HG02885 (cell line): ENCODE measurements at regions not wholly inside any gene's neighbourhood (a gene's known extent, or its start where the extent isn't known, plus 50 kb on each side); places are given as distances from the start of the nearest gene placed in this dataset.
"Not testable (repeated sequence)": the region's sequence is repeated elsewhere in the genome, so short reads cannot be mapped to it uniquely, and the experiment has no call there.

Experiments used
- ATAC-seq: cut with Tn5 transposase; IDR thresholded peaks from one replicate; pipeline ENCODE4 v1.9.1; 2021; ENCODE audit warnings: mild to moderate bottlenecking; ENCODE audit not compliant: unreplicated experiment, poor library complexity

DNA sequence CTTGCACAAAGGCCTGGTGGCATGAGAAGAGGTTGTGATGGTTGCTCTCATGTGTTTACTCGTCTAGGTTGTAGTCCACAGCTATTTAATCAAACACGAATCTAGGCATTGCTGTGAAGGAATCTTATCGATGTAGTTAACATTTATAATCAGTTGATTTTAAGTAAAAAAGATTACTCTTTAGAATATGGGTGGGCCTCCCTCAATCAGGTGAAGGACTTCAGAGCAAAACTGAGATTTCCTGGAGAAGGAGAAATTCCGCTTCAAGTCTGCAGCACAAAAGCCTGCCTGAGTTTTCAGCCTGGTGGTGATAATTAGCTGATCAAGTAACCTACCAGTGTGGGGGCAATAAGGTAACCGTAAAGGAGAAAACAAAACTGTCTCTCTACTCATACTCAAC, 523.6 kb downstream of the GRIN2A start:
- no peak for ATAC-seq

DNA sequence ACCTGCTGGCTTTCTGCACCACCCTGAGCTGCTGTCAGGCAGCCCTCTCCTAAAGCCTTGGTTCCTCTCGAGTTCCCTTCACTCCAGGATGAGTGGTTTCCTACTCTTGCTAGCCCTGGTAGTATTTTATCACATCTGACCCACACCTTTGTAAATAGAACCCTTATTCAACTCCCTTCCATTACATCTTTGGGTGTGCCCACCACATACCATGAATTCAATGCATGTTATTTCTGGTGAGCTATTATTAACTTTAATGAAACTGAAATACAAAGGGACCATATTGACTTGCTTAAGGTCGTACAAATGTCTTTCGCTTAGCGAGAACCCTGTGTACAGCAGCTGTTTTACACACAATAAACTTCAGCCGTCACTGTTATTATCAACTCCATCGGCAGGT, 521.3 kb downstream of the GRIN2A start:
- no peak for ATAC-seq

DNA sequence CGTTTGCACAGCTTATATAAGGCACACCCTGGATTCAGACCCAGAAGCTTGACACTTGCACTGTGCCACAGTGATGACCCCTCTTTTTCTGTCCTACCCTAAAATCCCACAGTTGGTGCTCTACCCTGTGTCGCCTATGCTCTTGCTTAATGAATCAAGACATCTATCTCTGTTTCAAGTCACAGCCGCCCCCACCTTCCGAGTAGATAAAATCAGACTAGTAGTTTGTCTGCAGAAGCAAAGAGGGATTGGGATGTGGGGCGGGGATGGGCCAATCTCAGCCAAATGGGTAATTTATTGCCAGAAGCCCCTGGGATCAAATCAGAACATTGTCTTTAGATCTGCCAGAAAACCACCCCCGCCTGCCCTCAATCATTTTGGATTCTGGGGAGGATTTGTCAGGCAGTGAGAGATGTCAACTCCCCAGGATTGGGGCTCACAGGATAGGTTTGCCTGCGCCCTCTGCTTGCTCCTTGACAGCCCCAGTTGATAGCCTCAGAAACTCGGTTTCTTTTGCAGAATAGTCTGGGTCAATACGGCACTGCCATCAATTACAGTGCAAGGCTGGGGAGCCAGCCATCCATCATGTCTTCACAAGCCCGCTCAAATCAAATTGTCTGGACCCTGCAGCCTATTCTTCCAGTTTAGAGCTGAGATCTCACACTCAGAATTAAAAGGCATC, 520.8 kb downstream of the GRIN2A start:
- ATAC-seq: no peak

DNA sequence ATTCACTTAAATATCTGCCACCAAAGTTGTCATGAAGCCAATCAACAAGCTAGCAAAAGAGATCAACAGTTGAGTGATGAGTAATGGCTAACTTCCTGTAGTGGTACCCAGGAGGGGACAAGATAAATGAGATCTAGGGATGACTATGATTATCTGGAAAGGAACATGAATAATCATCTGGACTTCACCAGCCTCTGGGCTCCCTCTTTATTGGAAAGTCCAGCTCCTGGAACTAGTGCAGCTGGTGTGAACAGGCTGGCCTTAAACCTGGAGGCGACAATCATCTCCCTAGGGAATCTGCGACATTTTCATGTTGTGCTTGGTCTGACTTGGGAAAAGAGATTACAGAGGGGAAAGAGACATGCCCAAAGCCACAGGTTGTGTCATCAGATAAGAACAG, 518.6 kb downstream of the GRIN2A start:
- no peak for ATAC-seq

DNA sequence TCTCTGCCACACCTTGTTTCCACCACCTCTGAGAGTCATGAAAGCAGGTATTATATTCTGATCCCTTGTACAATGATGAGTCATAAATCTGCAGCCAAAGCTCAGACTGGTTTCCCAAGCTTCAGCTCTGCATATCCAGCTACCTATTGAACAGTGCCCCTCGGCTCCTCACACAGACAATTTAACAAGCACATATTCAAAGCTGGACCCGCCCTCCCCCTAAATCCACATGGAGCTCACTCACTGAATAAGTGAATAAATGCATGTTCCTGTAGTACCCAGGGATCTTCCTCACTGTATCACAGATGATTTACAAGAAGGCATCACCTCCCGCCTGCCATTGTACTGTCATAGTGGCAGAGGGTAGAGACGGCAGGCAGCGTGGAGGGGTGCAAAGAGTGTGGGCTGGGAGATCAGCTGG, 516.4 kb downstream of the GRIN2A start:
- no peak for ATAC-seq

DNA sequence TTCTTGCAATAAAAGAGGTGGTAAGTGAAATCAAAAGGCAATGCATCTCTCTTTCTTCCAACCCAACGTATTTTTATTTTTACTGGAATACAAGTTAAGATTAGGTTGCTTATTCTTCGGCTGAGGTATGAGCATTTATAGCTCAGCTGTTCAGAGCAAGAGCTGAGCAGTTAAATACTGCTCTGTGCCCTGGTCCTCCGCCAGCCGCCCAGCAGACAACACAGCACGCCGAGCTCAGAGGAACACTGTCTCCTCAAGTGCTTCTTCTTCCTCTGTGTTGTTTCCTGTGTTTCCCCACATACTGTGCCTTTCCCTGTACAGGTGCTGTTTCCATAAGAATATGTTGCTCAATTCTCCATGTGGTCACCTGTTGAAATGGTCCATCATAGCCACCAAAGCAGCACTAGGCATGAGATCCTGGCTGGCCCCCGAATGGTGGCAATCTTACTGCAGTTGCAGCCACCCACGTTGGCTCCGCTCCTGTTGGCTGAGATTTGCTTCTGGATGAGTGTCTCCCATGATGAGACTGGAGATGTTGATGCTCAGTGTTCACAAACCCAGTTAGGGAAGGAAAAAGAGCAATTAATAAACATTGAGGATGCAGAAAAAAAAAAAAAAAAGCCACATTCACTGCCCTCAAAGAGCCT, 515.3 kb downstream of the GRIN2A start:
- no peak for ATAC-seq

DNA sequence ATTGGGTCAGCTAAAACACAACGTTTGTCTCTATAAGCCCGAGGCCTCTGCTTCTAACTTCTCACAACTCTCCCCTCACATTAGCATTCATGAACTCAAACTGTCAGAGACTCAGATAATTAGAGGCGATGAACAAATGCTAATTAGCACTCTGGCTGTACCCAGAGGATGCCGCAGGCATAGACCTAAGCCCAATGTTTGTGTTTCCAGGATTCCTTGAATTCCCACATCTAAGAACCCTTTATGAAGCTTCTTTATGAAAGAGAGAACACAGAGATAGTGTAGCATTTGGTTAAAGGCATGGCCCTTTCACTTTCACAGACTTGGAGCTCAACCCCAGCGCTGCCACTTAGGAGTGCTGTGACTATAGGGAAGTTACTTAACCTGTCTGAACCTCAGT, 512.2 kb downstream of the GRIN2A start:
- ATAC-seq: no peak

DNA sequence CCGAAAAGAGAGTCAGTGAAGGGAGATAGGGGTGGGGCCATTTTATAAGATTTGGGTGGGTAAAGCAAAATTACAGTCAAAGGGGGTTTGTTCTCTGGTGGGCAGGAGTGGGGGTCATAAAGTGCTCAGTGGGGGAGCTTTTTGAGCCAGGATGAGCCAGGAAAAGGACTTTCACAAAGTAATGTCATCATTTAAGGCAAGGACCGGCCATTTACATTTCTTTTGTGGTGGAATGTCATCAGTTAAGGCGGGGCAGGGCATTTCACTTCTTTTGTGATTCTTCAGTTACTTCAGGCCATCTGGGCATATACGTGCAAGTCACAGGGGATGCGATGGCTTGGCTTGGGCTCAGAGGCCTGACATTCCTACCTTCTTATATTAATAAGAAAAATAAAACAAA, 511.6 kb downstream of the GRIN2A start:
- ATAC-seq: not testable (repeated sequence)

DNA sequence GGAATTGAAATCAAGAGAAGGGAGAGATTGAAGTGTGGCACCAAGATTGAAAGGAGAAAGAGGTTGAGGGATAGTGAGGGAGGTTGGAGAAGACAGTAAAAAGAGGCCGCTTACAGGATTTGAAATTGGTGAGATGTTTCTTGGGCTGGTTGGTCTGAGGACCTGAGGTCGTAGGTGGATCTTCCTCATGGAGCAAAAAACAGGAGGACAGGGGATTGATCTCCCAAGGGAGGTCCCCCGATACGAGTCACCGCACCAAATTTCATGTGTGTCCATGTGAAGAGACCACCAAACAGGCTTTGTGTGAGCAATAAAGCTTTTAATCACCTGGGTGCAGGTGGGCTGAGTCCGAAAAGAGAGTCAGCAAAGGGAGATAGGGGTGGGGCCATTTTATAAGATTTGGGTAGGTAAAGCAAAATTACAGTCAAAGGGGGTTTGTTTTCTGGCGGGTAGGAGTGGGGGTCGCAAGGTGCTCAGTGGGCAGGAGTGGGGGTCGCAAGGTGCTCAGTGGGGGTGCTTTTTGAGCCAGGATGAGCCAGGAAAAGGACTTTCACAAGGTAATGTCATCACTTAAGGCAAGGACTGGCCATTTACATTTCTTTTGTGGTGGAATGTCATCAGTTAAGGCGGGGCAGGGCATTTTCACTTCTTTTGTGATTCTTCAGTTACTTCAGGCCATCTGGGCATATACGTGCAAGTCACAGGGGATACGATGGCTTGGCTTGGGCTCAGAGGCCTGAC, 505.5 kb downstream of the GRIN2A start:
- ATAC-seq: not testable (repeated sequence)

DNA sequence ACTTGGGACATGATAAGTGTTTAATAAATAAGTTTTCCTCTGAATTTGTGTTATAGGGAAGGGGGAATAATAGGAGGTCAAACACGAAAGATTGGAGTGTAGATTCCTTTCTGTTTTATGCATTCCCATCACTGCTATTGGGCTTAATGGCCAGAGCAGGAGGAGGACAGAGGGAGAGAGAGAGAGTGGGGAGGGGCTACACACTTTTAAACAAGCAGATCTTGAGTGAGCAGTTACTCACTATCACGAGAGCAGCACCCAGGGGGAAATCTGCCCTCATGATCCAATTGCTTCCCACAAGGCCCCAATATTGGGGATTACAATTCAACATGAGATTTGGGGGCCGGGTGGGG, 505.0 kb downstream of the GRIN2A start:
- ATAC-seq: no peak

DNA sequence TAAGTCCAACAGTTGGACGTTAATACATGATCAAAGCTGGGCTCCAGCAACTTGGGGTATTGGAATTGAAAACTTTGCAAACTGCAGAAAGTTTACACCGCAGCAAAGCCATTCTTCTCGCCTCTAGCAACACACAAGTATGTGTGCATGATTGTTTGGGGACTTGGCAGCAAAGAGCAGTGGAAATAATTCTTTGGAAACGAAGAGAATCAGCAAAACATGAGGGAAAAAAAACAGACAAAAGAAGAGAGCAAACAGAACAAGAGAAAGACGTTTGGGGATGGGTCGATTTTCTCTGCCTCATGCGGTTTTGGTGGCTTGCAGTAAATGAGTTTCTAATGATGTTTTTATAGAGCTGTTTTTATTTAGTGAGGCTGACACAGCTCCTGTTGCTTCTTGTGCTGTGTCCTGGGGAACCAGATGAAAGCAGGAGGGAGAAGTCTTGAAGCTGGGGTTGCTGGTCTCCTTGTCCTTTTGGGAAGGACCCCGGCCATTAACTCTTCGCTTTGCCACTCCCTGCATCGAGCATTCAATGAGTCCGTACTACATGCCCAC, 502.9 kb downstream of the GRIN2A start:
- no peak for ATAC-seq

DNA sequence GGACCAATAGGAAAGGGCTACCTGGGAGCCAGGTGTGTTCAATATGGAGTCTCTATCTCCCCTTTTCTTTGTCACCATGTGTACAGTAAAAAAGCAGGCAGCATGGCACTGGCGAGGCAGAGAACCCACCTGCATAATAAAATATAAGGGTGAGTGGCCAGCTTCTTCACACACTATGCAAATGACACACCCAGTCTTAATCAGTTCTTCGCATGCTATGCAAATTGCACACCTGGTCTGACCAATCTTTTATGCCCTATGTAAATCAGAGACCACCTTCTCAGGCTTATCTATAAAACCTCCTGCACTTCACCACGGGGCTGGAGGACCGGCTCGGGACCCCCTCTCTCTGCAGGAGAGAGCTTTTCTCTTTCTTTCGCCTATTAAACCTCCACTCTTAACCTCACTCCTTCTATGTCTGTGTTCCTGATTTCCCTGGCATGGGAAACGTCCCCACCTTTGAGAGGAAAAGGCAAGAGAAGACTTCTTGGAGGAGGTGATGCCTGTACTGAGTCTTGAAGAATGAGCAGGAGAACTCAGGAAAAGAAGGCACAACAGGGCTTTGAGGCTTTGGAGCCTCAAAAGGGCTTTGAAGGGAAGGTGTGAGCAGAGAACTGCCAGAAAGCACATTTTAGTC, 502.1 kb downstream of the GRIN2A start:
- ATAC-seq: no peak

DNA sequence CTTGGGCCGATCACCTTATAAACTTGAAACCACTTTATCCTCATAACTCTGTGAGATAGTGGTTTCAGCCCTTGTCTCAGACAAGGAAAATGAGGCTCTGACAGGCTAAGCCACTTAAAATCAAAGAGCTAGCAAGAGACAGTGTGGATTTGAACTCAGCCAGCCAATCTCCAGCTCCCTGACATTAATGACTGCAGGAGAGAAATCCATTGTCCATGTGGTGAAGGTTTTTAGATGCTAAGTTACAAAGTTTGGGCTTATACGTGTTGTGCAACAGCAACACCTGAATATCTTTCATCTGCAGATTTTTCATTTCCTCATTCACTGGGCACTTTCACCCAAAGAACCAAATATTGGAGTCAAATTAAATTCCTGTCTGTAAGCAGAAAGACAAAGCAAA, 501.3 kb downstream of the GRIN2A start:
- no peak for ATAC-seq

DNA sequence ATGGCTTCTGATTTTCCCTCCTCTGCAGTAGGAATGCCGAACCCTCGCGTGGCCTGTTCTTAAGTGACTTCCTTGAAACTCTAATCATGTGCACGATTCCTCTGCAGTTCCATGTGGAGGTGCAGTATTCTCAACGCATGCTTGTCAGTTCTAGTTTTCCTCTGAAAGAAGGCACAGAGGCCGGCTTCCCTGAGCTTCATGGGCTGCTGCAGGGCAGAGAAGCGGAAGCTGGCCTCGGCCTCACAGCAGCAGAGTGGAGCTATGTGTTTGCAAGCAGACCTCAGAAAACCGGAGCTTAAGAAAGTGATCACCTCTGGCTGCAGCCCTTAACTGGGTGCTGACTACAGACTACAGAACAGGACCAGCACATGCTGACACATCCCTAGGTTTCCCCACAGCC, 500.7 kb downstream of the GRIN2A start:
- no peak for ATAC-seq

DNA sequence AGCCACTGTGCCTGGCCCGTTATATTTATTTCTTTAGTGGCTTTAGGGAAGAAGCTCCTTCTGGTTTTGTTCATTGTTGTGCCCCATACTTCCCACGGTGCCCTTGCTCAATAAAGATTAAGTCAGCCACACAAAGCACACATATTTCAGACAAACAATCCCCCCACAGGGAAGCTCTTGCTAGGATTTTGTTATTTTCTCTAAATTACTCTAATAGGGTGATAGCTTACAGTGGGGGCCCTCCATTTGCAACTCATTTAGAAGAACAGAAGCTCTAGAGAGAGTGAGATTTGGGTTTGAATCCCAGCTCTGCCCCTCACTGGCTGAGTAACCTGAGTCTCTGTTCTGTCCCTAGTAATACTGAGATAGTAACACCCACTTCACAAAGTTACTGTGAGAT, 499.9 kb downstream of the GRIN2A start:
- no peak for ATAC-seq

DNA sequence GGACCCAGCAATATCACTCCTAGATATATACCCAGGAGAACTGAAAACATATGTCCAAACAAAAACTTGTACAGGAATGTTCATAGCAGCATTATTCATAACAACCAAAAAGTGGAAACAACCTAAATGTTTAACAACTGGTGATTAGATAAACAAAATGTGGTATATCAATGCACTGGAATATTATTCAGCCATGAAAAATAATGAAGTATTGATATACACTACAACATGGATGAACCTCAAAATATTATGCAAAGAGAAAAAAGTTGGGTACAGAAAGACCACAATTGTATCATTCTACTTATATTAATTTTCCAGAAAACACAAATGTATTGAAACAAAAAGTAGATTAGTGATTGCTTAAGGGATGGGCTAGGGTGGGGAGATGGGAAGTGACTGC, 498.6 kb downstream of the GRIN2A start:
- no peak for ATAC-seq

DNA sequence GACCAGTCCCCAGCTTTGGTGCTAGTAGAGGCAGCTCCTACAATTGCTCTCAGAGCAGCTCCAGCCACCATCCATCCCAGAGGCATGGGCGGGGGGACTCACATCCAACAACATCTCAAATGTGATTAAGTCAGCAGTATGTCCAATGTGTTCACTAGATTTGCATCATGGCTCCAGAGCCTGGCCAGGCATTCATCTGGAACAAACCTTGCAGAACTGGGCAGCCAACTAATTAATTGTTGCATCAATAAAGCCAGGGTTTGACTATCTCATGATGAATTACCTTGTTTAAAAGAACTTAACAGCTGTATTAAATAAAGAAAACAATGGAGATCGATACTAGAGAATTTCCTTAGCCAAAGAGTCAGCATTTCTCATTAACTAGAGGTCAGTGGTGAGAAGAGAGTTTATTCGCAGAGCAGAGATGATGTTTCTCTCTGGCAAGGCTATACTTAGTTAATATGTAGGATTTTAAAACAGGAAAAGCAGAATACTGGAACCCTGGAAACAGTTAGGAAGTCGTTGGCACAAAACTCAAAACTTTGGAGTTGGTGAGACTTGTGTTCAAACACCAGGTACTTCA, 494.4 kb downstream of the GRIN2A start:
- ATAC-seq: no peak

DNA sequence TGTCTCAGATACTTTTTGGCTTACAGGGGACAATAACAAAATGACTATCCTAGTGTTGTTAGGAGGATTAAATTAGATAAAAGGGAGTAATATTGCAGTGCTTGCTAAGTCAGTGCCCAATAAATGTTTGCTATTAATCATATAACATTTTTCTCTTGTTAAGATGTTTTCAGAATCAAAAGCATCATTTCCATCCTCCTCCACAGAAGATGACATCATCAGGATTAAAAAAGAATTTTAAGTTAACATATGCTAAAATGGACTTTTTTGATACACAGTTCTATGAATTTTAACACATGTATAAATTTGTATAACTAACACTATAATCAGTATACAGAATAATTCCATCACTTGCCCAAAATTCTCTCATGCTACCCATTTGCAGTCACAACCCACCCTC, 492.6 kb downstream of the GRIN2A start:
- no peak for ATAC-seq

DNA sequence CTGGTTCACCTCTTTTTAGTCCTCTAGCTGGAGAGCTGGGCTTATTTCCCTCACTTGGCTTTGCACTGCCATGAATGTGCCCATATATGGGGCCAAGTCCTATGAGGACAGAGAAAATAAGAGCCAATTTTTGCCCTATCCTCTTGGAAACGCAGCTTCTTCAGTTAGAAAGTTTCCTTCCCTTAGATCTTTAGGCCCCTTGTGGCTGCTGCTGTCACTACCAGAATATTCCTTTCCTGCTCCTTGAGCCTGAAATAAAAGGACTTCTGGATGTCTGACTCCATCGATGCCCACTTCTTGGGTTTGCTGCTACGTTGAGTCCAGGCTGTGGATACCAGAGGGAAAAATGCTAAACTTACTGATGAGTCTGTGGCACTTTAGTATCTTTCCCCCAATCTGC, 487.1 kb downstream of the GRIN2A start:
- no peak for ATAC-seq
